ENCODE measurements at regions not wholly inside any gene's neighbourhood (a gene's known extent, or its start where the extent isn't known, plus 50 kb on each side); places are given as distances from the start of the nearest gene placed in this dataset.

DNA sequence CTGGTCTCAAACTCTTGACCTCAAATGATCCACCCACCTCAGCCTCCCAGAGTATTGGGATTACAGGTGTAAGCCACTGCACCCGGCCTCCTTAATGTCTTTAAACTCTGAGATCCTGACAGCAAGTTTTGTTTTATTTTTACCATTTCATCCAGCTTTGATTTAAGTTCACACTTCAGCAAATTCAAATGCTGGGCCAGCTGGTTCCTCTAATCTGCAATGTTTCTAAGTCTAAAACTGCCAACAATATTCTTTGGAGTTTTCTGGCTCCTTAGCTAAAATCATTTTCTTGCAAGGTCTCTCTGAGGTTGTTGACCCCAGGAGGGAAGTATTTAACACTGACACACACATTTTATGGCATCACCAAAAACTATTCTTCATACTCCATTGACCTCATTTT lies 72.0 kb upstream of the COL24A1 start:
- H4K20me1 ChIP-seq (replicated peaks; ENCODE audit: control insufficient read depth, extremely low read depth, insufficient read depth, low read length): no peaks in the 10 kb centered on the region
- no peaks in the 10 kb centered on the region for H3K4me1 ChIP-seq (ENCODE audit: control insufficient read depth, extremely low read depth, insufficient read depth, low read length)
- no peak overlapping the region for H3K4me3 ChIP-seq (replicated peaks in 1 of 3; ENCODE audit: insufficient read depth in 1 of 3, low read depth in 1 of 3, low read length in 3 of 3)
- TF ChIP-seq, protein P1, sequence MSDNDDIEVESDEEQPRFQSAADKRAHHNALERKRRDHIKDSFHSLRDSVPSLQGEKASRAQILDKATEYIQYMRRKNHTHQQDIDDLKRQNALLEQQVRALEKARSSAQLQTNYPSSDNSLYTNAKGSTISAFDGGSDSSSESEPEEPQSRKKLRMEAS (IDR thresholded peaks at IDR 0.05; ENCODE audit: insufficient read depth, insufficient read length): no peak
- no peak for TF ChIP-seq JUN (IDR thresholded peaks at IDR 0.05; ENCODE audit: borderline replicate concordance, insufficient read depth, insufficient read length, low read depth)
- TF ChIP-seq EZH2 (IDR thresholded peaks at IDR 0.05; ENCODE audit: borderline replicate concordance, low read depth, low read length, severe bottlenecking): no peak
- TF ChIP-seq POLR2AphosphoS5 (IDR thresholded peaks at IDR 0.05; ENCODE audit: insufficient read depth, low read depth, low read length): no peak
- no peak for TF ChIP-seq GATA2 (IDR thresholded peaks at IDR 0.05; ENCODE audit: insufficient read depth, insufficient read length, low read depth, low read length)
- no peak for TF ChIP-seq MYC (IDR thresholded peaks at IDR 0.05; ENCODE audit: low read depth, low read length)
- no peak for TF ChIP-seq POLR2A (IDR thresholded peaks at IDR 0.05; ENCODE audit: low read depth, low read length)
- TF ChIP-seq, protein P2, sequence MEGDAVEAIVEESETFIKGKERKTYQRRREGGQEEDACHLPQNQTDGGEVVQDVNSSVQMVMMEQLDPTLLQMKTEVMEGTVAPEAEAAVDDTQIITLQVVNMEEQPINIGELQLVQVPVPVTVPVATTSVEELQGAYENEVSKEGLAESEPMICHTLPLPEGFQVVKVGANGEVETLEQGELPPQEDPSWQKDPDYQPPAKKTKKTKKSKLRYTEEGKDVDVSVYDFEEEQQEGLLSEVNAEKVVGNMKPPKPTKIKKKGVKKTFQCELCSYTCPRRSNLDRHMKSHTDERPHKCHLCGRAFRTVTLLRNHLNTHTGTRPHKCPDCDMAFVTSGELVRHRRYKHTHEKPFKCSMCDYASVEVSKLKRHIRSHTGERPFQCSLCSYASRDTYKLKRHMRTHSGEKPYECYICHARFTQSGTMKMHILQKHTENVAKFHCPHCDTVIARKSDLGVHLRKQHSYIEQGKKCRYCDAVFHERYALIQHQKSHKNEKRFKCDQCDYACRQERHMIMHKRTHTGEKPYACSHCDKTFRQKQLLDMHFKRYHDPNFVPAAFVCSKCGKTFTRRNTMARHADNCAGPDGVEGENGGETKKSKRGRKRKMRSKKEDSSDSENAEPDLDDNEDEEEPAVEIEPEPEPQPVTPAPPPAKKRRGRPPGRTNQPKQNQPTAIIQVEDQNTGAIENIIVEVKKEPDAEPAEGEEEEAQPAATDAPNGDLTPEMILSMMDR (IDR thresholded peaks at IDR 0.05; ENCODE audit: extremely low read depth in 1 of 2, insufficient read depth in 1 of 2, low read depth in 1 of 2, low read length in 2 of 2): no peak
- TF ChIP-seq FOS (IDR thresholded peaks at IDR 0.05; ENCODE audit: borderline replicate concordance, insufficient read depth, low read length): no peak
- H3K27ac ChIP-seq (ENCODE audit: insufficient read depth, low read depth, low read length): no peak overlapping the region
- FAIRE-seq (no peak), DNase-seq (ENCODE audit: low read depth, low spot score) (no peak)
- no peak overlapping the region for H3K9ac ChIP-seq (replicated peaks; ENCODE audit: extremely low read depth, insufficient read depth, low read length)
- H3K27me3 ChIP-seq (ENCODE audit: control insufficient read depth in 2 of 2, insufficient read depth in 2 of 2, low read length in 2 of 2): peaks cover 2 to 9% of the 10 kb centered on the region in 2 experiments
- intact Hi-C loops (cut with micrococcal nuclease): no loop called here
- no peaks in the 10 kb centered on the region for H3K79me2 ChIP-seq (ENCODE audit: control insufficient read depth, insufficient read depth, low read length)
- no peaks in the 10 kb centered on the region for H3K9me1 ChIP-seq (replicated peaks; ENCODE audit: control insufficient read depth, extremely low read depth, insufficient read depth, low read length)
- dilution Hi-C loops (cut with MboI; ENCODE audit: extremely low pct_ligation_motif_present, low sequenced_read_pairs): no loop called here
- CTCF ChIA-PET: no interaction called here
- POLR2A ChIA-PET: no interaction called here
- no peak overlapping the region for H2AFZ ChIP-seq (ENCODE audit: low read depth, low read length)
- no TSS peak for BruUV-seq (replicated peaks)
- no peak overlapping the region for H3K4me2 ChIP-seq (ENCODE audit: insufficient read depth, low read length)
- H3K36me3 ChIP-seq (ENCODE audit: control insufficient read depth in 2 of 2, extremely low read depth in 1 of 2, insufficient read depth in 2 of 2, low read length in 2 of 2): no peaks in the 10 kb centered on the region
- H3K9me3 ChIP-seq (replicated peaks; ENCODE audit: control insufficient read depth, insufficient read depth, low read length): no peaks in the 10 kb centered on the region

Data from endothelial cell of umbilical vein (primary cell).